Trophoblast cell (in vitro differentiated cells and primary cell): ENCODE measurements at regions not wholly inside any gene's neighbourhood (a gene's known extent, or its start where the extent isn't known, plus 50 kb on each side); places are given as distances from the start of the nearest gene placed in this dataset.

Experiments
- DNase-seq, 2 donors: peaks; one replicate each; pipeline ENCODE4 v3.0.0-alpha.2; 2016
- H2AFZ ChIP-seq: 2 replicates; pipeline ENCODE4 v1.6.1; 2013; ENCODE audit warnings: low read length, moderate library complexity, mild to moderate bottlenecking; ENCODE audit not compliant: insufficient read depth, poor library complexity
- H2AK5ac ChIP-seq: 2 replicates; pipeline ENCODE4 v1.6.1; 2013; ENCODE audit warnings: mild to moderate bottlenecking, low read length
- H2BK120ac ChIP-seq: 2 replicates; pipeline ENCODE4 v1.6.1; 2013; ENCODE audit warnings: low read length, mild to moderate bottlenecking, moderate library complexity; ENCODE audit not compliant: insufficient read depth, poor library complexity
- H2BK12ac ChIP-seq: 2 replicates; pipeline ENCODE4 v1.6.1; 2013; ENCODE audit warnings: mild to moderate bottlenecking, low read length, moderate library complexity
- H2BK5ac ChIP-seq: 2 replicates; pipeline ENCODE4 v1.6.1; 2013; ENCODE audit warnings: low read length, low read depth, moderate library complexity, mild to moderate bottlenecking; ENCODE audit not compliant: poor library complexity
- H3K14ac ChIP-seq: 2 replicates; pipeline ENCODE4 v1.6.1; 2013; ENCODE audit warnings: mild to moderate bottlenecking, low read length
- H3K18ac ChIP-seq: 2 replicates; pipeline ENCODE4 v1.6.1; 2013; ENCODE audit warnings: mild to moderate bottlenecking, low read length
- H3K23ac ChIP-seq: 2 replicates; pipeline ENCODE4 v1.6.1; 2013; ENCODE audit warnings: low read length
- H3K27ac ChIP-seq: 2 replicates; pipeline ENCODE4 v1.5.1; 2013; ENCODE audit warnings: low read depth, mild to moderate bottlenecking, inconsistent platforms, low read length, moderate library complexity
- H3K27me3 ChIP-seq: 2 replicates; pipeline ENCODE4 v1.6.1; 2013; ENCODE audit warnings: inconsistent platforms, mild to moderate bottlenecking, low read length, moderate library complexity; ENCODE audit not compliant: insufficient read depth
- H3K36me3 ChIP-seq, 2 experiments: 1 replicate in 1 of 2; 2 replicates in 1 of 2; pipeline ENCODE4 v1.6.1; 2013; ENCODE audit warnings: low read length in 2 of 2, mild to moderate bottlenecking in 2 of 2, moderate library complexity in 1 of 2; ENCODE audit not compliant: insufficient read depth in 2 of 2, control insufficient read depth in 1 of 2
- H3K4ac ChIP-seq: 2 replicates; pipeline ENCODE4 v1.6.1; 2013; ENCODE audit warnings: low read depth, mild to moderate bottlenecking, low read length, moderate library complexity
- H3K4me1 ChIP-seq, 2 experiments: 1 replicate in 1 of 2; 2 replicates in 1 of 2; pipeline ENCODE4 v1.6.1; 2013; ENCODE audit warnings: low read length in 2 of 2, mild to moderate bottlenecking in 2 of 2, moderate library complexity in 1 of 2; ENCODE audit not compliant: insufficient read depth in 2 of 2, control insufficient read depth in 1 of 2
- H3K4me2 ChIP-seq: 2 replicates; pipeline ENCODE4 v1.6.1; 2013; ENCODE audit warnings: inconsistent platforms, mild to moderate bottlenecking, low read length, moderate library complexity
- H3K4me3 ChIP-seq: 2 replicates; pipeline ENCODE4 v1.5.1; 2013; ENCODE audit warnings: mild to moderate bottlenecking, low read depth, low read length, inconsistent platforms
- H3K79me1 ChIP-seq: one replicate; pipeline ENCODE4 v1.6.1; 2013; ENCODE audit warnings: low read length
- H3K79me2 ChIP-seq: 2 replicates; pipeline ENCODE4 v1.6.1; 2013; ENCODE audit warnings: low read length, mild to moderate bottlenecking; ENCODE audit not compliant: control insufficient read depth, insufficient read depth, poor library complexity
- H3K9ac ChIP-seq: 2 replicates; pipeline ENCODE4 v1.6.1; 2013; ENCODE audit warnings: mild to moderate bottlenecking, low read length
- H3K9me3 ChIP-seq: 2 replicates; pipeline ENCODE4 v1.6.1; 2013; ENCODE audit warnings: low read depth, mild to moderate bottlenecking, control low read depth, inconsistent platforms, low read length; ENCODE audit not compliant: insufficient read depth
- H4K12ac ChIP-seq: 2 replicates; pipeline ENCODE4 v1.6.1; 2013; ENCODE audit warnings: low read depth, mild to moderate bottlenecking, low read length, moderate library complexity
- H4K8ac ChIP-seq: 2 replicates; pipeline ENCODE4 v1.6.1; 2013; ENCODE audit warnings: low read depth, mild to moderate bottlenecking, low read length, moderate library complexity
- H4K91ac ChIP-seq: one replicate; pipeline ENCODE4 v1.6.1; 2013; ENCODE audit warnings: low read depth, mild to moderate bottlenecking, low read length, moderate library complexity
- WGBS: extraction: QIAGEN DNeasy Blood & Tissue Kit; methylation state at CpG from one replicate; pipeline ENCODE4 v1.1.7; 2013; ENCODE audit warnings: missing lambda C conversion rate; ENCODE audit not compliant: insufficient read length, insufficient coverage; ENCODE audit errors: extremely low coverage; 5-methylcytosine and 5-hydroxymethylcytosine counted together

- H3K14ac ChIP-seq: no peak overlapping the region
- no CpG with 5 or more reads among the region's 1 CpG for WGBS
- no peak overlapping the region for H3K4me2 ChIP-seq
- peaks cover 0 to 2% of the 10 kb centered on the region in 2 experiments for H3K4me1 ChIP-seq
- no peak overlapping the region for H3K18ac ChIP-seq
- no peaks in the 10 kb centered on the region for H3K27me3 ChIP-seq
- H2BK12ac ChIP-seq: no peak overlapping the region
- H2AFZ ChIP-seq: no peak overlapping the region
- H3K4me3 ChIP-seq: no peak overlapping the region
- H4K12ac ChIP-seq: no peak overlapping the region
- no peak overlapping the region for H3K9ac ChIP-seq
- no peak overlapping the region for H3K27ac ChIP-seq
- no peaks in the 10 kb centered on the region for H3K79me1 ChIP-seq
- no peaks in the 10 kb centered on the region for H3K9me3 ChIP-seq
- no peak overlapping the region for H4K91ac ChIP-seq
- H2BK120ac ChIP-seq: no peak overlapping the region
- H3K36me3 ChIP-seq: no peaks in the 10 kb centered on the region
- no peak overlapping the region for H3K23ac ChIP-seq
- no peak overlapping the region for H3K4ac ChIP-seq
- H2BK5ac ChIP-seq: no peak overlapping the region
- no peaks in the 10 kb centered on the region for H3K79me2 ChIP-seq
- H4K8ac ChIP-seq: no peak overlapping the region
- no peak for DNase-seq
- H2AK5ac ChIP-seq: no peak overlapping the region
Measured at GRCh38 chr1:172895761-172896160, 155.0 kb downstream of the TNFSF18 start.

GRCh38 chr1:172897738-172898137 lies 153.0 kb downstream of the TNFSF18 start:
- no peak overlapping the region for H3K18ac ChIP-seq

GRCh38 chr1:172898866-172899265 lies 151.9 kb downstream of the TNFSF18 start:
- H3K9ac ChIP-seq: no peak overlapping the region
- DNase-seq: no peak
- no peak overlapping the region for H2AFZ ChIP-seq
- WGBS: no CpG with 5 or more reads among the region's 3 CpGs
- no peak overlapping the region for H3K4me2 ChIP-seq
- no peak overlapping the region for H2BK120ac ChIP-seq
- H3K9me3 ChIP-seq: no peaks in the 10 kb centered on the region
- H3K36me3 ChIP-seq: no peaks in the 10 kb centered on the region
- H3K14ac ChIP-seq: no peak overlapping the region
- H2AK5ac ChIP-seq: no peak overlapping the region
- no peak overlapping the region for H3K4ac ChIP-seq
- H3K23ac ChIP-seq: no peak overlapping the region
- H2BK5ac ChIP-seq: no peak overlapping the region
- no peaks in the 10 kb centered on the region for H3K79me2 ChIP-seq
- H3K79me1 ChIP-seq: no peaks in the 10 kb centered on the region
- H3K4me1 ChIP-seq: no peaks in the 10 kb centered on the region
- H4K12ac ChIP-seq: no peak overlapping the region
- H2BK12ac ChIP-seq: no peak overlapping the region
- no peak overlapping the region for H3K4me3 ChIP-seq
- H4K91ac ChIP-seq: no peak overlapping the region
- no peak overlapping the region for H4K8ac ChIP-seq
- H3K18ac ChIP-seq: no peak overlapping the region
- H3K27ac ChIP-seq: no peak overlapping the region
- no peaks in the 10 kb centered on the region for H3K27me3 ChIP-seq

More at GRCh38 chr1:172897738-172898137, 153.0 kb downstream of the TNFSF18 start:
- Histone ChIP-seq H3K23ac (no peak overlapping the region), H3K4me2 (no peak overlapping the region), H4K8ac (no peak overlapping the region), H3K4me1 (peaks cover 0 to 2% of the 10 kb centered on the region in 2 experiments), H3K27me3 (no peaks in the 10 kb centered on the region), H3K36me3 (no peaks in the 10 kb centered on the region), H4K12ac (no peak overlapping the region), H3K14ac (no peak overlapping the region), H2BK120ac (no peak overlapping the region), H2AFZ (no peak overlapping the region), H3K79me1 (no peaks in the 10 kb centered on the region), H3K4me3 (no peak overlapping the region), H3K9ac (no peak overlapping the region), H2BK12ac (no peak overlapping the region), H4K91ac (no peak overlapping the region), H2AK5ac (no peak overlapping the region), H2BK5ac (no peak overlapping the region), H3K4ac (no peak overlapping the region), H3K27ac (no peak overlapping the region), H3K9me3 (no peaks in the 10 kb centered on the region), H3K79me2 (no peaks in the 10 kb centered on the region)
- DNase-seq: peak; percentile 8 to 42
- whole genome bisulfite sequencing: no CpG with 5 or more reads among the region's 2 CpGs

- Histone ChIP-seq H3K36me3 (no peaks in the 10 kb centered on the region), H3K79me1 (no peaks in the 10 kb centered on the region), H2AK5ac (no peak overlapping the region), H2BK120ac (no peak overlapping the region), H3K18ac (no peak overlapping the region), H2BK12ac (no peak overlapping the region), H3K4me1 (no peaks in the 10 kb centered on the region), H4K8ac (no peak overlapping the region), H3K9ac (no peak overlapping the region), H2AFZ (no peak overlapping the region), H4K12ac (no peak overlapping the region), H4K91ac (no peak overlapping the region), H3K14ac (no peak overlapping the region), H3K4ac (no peak overlapping the region), H3K23ac (no peak overlapping the region), H3K4me2 (no peak overlapping the region), H3K4me3 (no peak overlapping the region), H3K27ac (no peak overlapping the region), H3K27me3 (no peaks in the 10 kb centered on the region), H3K9me3 (no peaks in the 10 kb centered on the region), H3K79me2 (no peaks in the 10 kb centered on the region), H2BK5ac (no peak overlapping the region)
- no peak for DNase-seq
- no CpG with 5 or more reads among the region's 2 CpGs for WGBS
Measured at GRCh38 chr1:172900376-172900997, 150.3 kb downstream of the TNFSF18 start.
